D721Med (cell line): ENCODE measurements at regions not wholly inside any gene's neighbourhood (a gene's known extent, or its start where the extent isn't known, plus 50 kb on each side); places are given as distances from the start of the nearest gene placed in this dataset.

Experiments used
- DNase-seq: peaks from one replicate; pipeline ENCODE4 v3.0.0; 2011; ENCODE audit warnings: low spot score; ENCODE audit not compliant: insufficient read length
- FAIRE-seq: peaks from 2 replicates; lab custom pipeline; 2011; peaks lifted over from hg19 to GRCh38; lab: Jason Lieb, UNC
- CTCF ChIP-seq: IDR thresholded peaks from 2 replicates; pipeline ENCODE4 v1.5.1; 2012; ENCODE audit warnings: mild to moderate bottlenecking, control low read depth; ENCODE audit not compliant: insufficient read depth; ENCODE audit errors: missing control alignments

GRCh38 chr2:56784046-56784445, 600.3 kb downstream of the CCDC85A start:
- DNase-seq (no peak), FAIRE-seq (no peak)
- no peak for TF ChIP-seq CTCF

- no peak for FAIRE-seq
- no peak for TF ChIP-seq CTCF
Measured at GRCh38 chr2:56801214-56801613, 617.4 kb downstream of the CCDC85A start.

GRCh38 chr2:56801770-56802169, 618.0 kb downstream of the CCDC85A start:
- TF ChIP-seq CTCF = no peak
- FAIRE-seq (no peak), DNase-seq (no peak)

More at GRCh38 chr2:56801214-56801613, 617.4 kb downstream of the CCDC85A start:
- no peak for DNase-seq

- FAIRE-seq (no peak), DNase-seq (no peak)
- TF ChIP-seq CTCF = no peak
Measured at GRCh38 chr2:56803596-56803995, 619.8 kb downstream of the CCDC85A start.

GRCh38 chr2:56806924-56807323, 623.1 kb downstream of the CCDC85A start:
- no peak for DNase-seq
- TF ChIP-seq CTCF = no peak
- FAIRE-seq = no peak

- no peak for TF ChIP-seq CTCF
- FAIRE-seq (no peak), DNase-seq (no peak)
Measured at GRCh38 chr2:56807861-56808260, 624.1 kb downstream of the CCDC85A start.

GRCh38 chr2:56811401-56811800, 627.6 kb downstream of the CCDC85A start:
- TF ChIP-seq CTCF = no peak
- FAIRE-seq = no peak

More at GRCh38 chr2:56811401-56811800, 627.6 kb downstream of the CCDC85A start:
- DNase-seq = no peak
